HL-60 (cell line): ENCODE measurements at regions not wholly inside any gene's neighbourhood (a gene's known extent, or its start where the extent isn't known, plus 50 kb on each side); places are given as distances from the start of the nearest gene placed in this dataset.

Experiments used
- DNase-seq, 2 experiments: peaks; one replicate each; pipeline ENCODE4 v3.0.0-alpha.2; 2010 to 2020; ENCODE audit warnings: low read depth in 1 of 2, low spot score in 1 of 2
- H3K27ac ChIP-seq: fragments of 250-450 bp; sonication (Bioruptor Pico); replicated peaks from 2 replicates; pipeline ENCODE4 v1.5.1; 2020; ENCODE audit warnings: mild to moderate bottlenecking, moderate library complexity
- H3K27me3 ChIP-seq: fragments of 250-450 bp; sonication (Bioruptor Pico); 2 replicates; pipeline ENCODE4 v1.5.1; 2021; ENCODE audit warnings: mild to moderate bottlenecking, moderate library complexity; ENCODE audit not compliant: insufficient read depth, poor library complexity, severe bottlenecking
- H3K4me3 ChIP-seq: replicated peaks from 2 replicates; pipeline ENCODE4 v1.5.1; 2011; ENCODE audit warnings: mild to moderate bottlenecking, control low read depth, low read length; ENCODE audit not compliant: insufficient read depth
- GABPA ChIP-seq: IDR thresholded peaks from 2 replicates; pipeline ENCODE4 v1.6.1; 2012; ENCODE audit warnings: low read depth
- POLR2AphosphoS5 ChIP-seq: IDR thresholded peaks from 2 replicates; pipeline ENCODE4 v1.6.1; 2012; ENCODE audit warnings: low read depth
- REST ChIP-seq: IDR thresholded peaks from 2 replicates; pipeline ENCODE4 v1.6.1; 2012; ENCODE audit warnings: low read depth; ENCODE audit not compliant: insufficient replicate concordance
- SPI1 ChIP-seq: IDR thresholded peaks from 2 replicates; pipeline ENCODE4 v1.6.1; 2012; ENCODE audit warnings: low read depth, mild to moderate bottlenecking, borderline replicate concordance
- TF ChIP-seq, protein P1 (sequence below): IDR thresholded peaks from one replicate; pipeline ENCODE4 v1.5.1; 2011; ENCODE audit warnings: low read length, control low read depth, inconsistent platforms; ENCODE audit not compliant: insufficient read depth

DNA sequence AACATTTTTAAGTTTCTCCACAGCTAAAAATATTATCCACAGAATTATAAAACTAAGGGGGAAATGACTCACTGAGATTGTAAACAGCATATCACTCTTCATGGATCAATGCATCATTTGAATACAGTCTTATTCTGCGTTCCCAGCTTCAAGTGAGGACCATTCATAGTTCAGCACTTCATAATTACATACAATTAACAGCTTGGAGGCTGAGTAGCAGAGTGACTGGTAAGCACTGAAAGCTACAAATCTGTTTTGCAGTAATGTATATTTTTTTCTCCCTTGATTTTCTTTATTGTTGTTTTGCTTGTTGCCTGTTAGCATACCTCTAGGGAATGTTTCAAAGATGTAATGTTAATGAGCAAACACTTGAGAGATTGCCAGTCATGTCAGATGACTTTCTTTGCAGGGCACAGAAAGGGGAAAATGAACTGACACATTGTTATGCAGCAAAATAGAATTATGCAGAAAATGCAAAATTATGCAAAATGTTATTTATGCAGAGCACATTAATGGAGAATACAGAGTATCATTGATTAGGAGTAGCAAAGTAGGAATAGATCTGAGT is 138.6 kb downstream of the RPS29 start:
- no peaks in the 10 kb centered on the region for H3K27me3 ChIP-seq
- DNase-seq, result no peak
- H3K27ac ChIP-seq, result no peak overlapping the region
- no peak for TF ChIP-seq POLR2AphosphoS5
- TF ChIP-seq SPI1, result no peak
- TF ChIP-seq REST, result no peak
- TF ChIP-seq, protein P1, sequence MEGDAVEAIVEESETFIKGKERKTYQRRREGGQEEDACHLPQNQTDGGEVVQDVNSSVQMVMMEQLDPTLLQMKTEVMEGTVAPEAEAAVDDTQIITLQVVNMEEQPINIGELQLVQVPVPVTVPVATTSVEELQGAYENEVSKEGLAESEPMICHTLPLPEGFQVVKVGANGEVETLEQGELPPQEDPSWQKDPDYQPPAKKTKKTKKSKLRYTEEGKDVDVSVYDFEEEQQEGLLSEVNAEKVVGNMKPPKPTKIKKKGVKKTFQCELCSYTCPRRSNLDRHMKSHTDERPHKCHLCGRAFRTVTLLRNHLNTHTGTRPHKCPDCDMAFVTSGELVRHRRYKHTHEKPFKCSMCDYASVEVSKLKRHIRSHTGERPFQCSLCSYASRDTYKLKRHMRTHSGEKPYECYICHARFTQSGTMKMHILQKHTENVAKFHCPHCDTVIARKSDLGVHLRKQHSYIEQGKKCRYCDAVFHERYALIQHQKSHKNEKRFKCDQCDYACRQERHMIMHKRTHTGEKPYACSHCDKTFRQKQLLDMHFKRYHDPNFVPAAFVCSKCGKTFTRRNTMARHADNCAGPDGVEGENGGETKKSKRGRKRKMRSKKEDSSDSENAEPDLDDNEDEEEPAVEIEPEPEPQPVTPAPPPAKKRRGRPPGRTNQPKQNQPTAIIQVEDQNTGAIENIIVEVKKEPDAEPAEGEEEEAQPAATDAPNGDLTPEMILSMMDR, result no peak
- TF ChIP-seq GABPA, result no peak
- no peak overlapping the region for H3K4me3 ChIP-seq

- no peak for DNase-seq
- no peaks in the 10 kb centered on the region for H3K27me3 ChIP-seq
- no peak overlapping the region for H3K4me3 ChIP-seq
- TF ChIP-seq, protein P1, result no peak
- TF ChIP-seq GABPA (no peak), SPI1 (no peak), REST (no peak), POLR2AphosphoS5 (no peak)
- no peak overlapping the region for H3K27ac ChIP-seq
These were observed 139.4 kb downstream of the RPS29 start for GRCh38 chr14:49446801-49447200.

- no peak overlapping the region for H3K4me3 ChIP-seq
- H3K27me3 ChIP-seq, result no peaks in the 10 kb centered on the region
- no peak for DNase-seq
- H3K27ac ChIP-seq, result no peak overlapping the region
- TF ChIP-seq SPI1 (no peak), POLR2AphosphoS5 (no peak), REST (no peak)
These were observed 147.9 kb downstream of the RPS29 start for GRCh38 chr14:49438256-49438770.
